Chondrocyte (in vitro differentiated cells): ENCODE measurements at regions not wholly inside any gene's neighbourhood (a gene's known extent, or its start where the extent isn't known, plus 50 kb on each side); places are given as distances from the start of the nearest gene placed in this dataset.

ENCODE experiments used
- DNase-seq: peaks from one replicate; pipeline ENCODE4 v3.0.0; 2021; ENCODE audit warnings: mixed read lengths, low spot score
- H3K27ac Mint-ChIP-seq: one replicate; pipeline ENCODE4 v1.8.0; 2021; ENCODE audit warnings: mild to moderate bottlenecking, moderate library complexity, mixed read lengths; ENCODE audit not compliant: unreplicated experiment
- H3K27me3 Mint-ChIP-seq: 2 replicates; pipeline ENCODE4 v1.8.0; 2021; ENCODE audit warnings: low read depth, mixed read lengths
- H3K36me3 Mint-ChIP-seq: 2 replicates; pipeline ENCODE4 v1.8.0; 2021; ENCODE audit warnings: low read depth, mixed read lengths
- H3K4me1 Mint-ChIP-seq: 2 replicates; pipeline ENCODE4 v1.8.0; 2021; ENCODE audit warnings: low read depth, mild to moderate bottlenecking, mixed read lengths
- H3K4me3 Mint-ChIP-seq: one replicate; pipeline ENCODE4 v1.8.0; 2021; ENCODE audit warnings: mild to moderate bottlenecking, moderate library complexity, mixed read lengths; ENCODE audit not compliant: unreplicated experiment
- H3K9me3 Mint-ChIP-seq: 2 replicates; pipeline ENCODE4 v1.8.0; 2021; ENCODE audit warnings: low read depth, mixed read lengths
- CTCF ChIP-seq: fragments of 200-600 bp; sonication (generic); IDR thresholded peaks from 2 replicates; pipeline ENCODE4 v1.5.0; 2021; ENCODE audit warnings: antibody characterized with exemption, mild to moderate bottlenecking, moderate library complexity

- Mint-ChIP-seq H3K4me1 (peaks cover 6% of the 10 kb centered on the region), H3K36me3 (peaks cover 5% of the 10 kb centered on the region), H3K9me3 (peaks cover 15% of the 10 kb centered on the region), H3K27ac (no peak overlapping the region), H3K4me3 (no peak overlapping the region), H3K27me3 (peaks cover 4% of the 10 kb centered on the region)
- DNase-seq: no peak
- TF ChIP-seq CTCF: no peak
Observed at GRCh38 chr5:61245486-61245885, 83.2 kb upstream of the SMIM15 start.

GRCh38 chr5:61245936-61246335, 83.7 kb upstream of the SMIM15 start:
- H3K36me3 Mint-ChIP-seq: peaks cover 5% of the 10 kb centered on the region

DNA sequence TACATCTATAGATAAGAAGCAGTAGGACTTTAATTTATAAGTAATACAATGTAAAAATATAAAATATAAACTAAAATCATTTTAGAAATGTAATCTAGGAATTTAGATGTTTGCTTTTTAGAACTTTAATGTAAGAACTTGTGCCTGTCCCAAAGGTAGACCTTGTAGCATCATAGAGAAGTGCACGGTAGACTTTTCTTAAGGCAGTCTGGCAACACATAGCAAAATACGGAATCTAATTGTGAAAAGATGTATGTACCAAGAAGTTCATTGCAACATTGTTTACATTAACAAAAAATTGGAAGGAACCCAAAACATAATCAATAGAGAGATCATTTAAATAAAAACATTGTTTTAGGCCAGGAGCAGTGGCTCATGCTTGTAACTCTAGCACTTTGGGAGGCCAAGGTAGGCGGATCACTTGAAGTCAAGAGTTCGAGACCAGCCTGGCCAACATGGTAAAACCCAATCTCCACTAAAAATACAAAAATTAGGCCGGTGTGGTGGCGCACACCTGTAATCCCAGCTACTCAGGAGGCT, 84.6 kb upstream of the SMIM15 start:
- Mint-ChIP-seq H3K4me1 (peaks cover 6% of the 10 kb centered on the region), H3K27me3 (no peaks in the 10 kb centered on the region), H3K36me3 (peaks cover 5% of the 10 kb centered on the region), H3K27ac (no peak overlapping the region), H3K9me3 (peaks cover 12% of the 10 kb centered on the region), H3K4me3 (no peak overlapping the region)
- TF ChIP-seq CTCF: no peak
- no peak for DNase-seq

More at GRCh38 chr5:61245936-61246335, 83.7 kb upstream of the SMIM15 start:
- peaks cover 6% of the 10 kb centered on the region for H3K4me1 Mint-ChIP-seq
- H3K27me3 Mint-ChIP-seq: peaks cover 4% of the 10 kb centered on the region
- TF ChIP-seq CTCF: no peak
- peaks cover 15% of the 10 kb centered on the region for H3K9me3 Mint-ChIP-seq
- no peak overlapping the region for H3K4me3 Mint-ChIP-seq
- H3K27ac Mint-ChIP-seq: peak overlapping the region; percentile 29
- no peak for DNase-seq

DNA sequence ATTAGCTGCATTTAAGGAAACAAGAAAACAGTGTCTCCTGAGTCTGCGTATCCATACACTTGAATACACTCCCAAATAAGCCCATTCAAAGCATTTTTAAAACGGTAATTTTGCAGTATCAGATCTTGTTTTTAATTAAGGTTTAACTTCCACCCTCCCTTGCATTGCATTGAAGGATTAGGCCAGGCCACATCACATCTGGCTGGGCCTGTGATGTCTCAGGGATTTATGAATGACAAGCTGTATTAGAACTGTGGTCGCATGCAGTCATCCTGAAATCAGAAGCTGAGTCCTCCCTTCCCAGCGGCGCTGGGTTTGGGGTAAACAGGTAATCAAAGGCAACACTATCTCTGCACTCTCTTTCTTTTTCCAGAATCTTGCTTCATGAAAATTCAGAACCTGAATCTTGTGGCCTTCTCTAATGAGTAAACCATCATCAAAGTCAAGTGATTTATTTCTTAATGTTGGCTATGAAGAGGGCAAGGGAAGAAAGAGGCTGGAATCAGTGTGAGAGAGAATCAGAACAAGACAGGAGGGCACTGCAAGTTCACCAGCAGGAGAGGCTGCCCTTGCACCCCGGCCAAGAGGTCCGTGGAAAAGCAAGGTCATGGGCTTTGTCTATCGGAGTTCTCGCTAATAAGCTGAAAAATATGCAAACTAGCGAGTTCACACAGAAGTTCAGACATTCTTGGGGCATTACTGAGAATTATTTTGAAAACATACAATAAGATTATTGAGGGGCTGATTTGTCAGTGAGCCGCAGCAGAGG, 80.0 kb upstream of the ZSWIM6 start:
- Mint-ChIP-seq H3K36me3 (peaks cover 3% of the 10 kb centered on the region), H3K4me3 (no peak overlapping the region), H3K27ac (no peak overlapping the region), H3K4me1 (peaks cover 5% of the 10 kb centered on the region), H3K9me3 (peaks cover 9% of the 10 kb centered on the region), H3K27me3 (no peaks in the 10 kb centered on the region)
- no peak for DNase-seq
- TF ChIP-seq CTCF: no peak

DNA sequence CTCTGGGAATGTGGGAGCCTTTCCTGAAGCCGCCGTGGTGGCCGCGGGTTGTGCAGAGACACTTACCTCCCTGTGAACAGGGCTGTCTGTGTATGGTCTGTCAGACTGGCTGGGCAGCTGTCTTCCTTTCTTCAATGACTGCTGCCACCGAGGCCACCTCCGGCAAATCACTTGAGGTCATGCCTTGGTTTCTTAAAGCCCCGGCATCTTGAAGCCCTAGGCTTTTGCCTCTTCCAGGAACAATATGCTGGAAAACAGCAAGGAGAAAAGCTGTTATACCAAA, 79.5 kb upstream of the ZSWIM6 start:
- H3K4me3 Mint-ChIP-seq: no peak overlapping the region
- no peak overlapping the region for H3K27ac Mint-ChIP-seq
- H3K9me3 Mint-ChIP-seq: peaks cover 9% of the 10 kb centered on the region
- peaks cover 5% of the 10 kb centered on the region for H3K4me1 Mint-ChIP-seq
- DNase-seq: no peak
- no peak for TF ChIP-seq CTCF
- no peaks in the 10 kb centered on the region for H3K27me3 Mint-ChIP-seq
- peaks cover 3% of the 10 kb centered on the region for H3K36me3 Mint-ChIP-seq
